Chondrocyte (in vitro differentiated cells): ENCODE measurements at regions not wholly inside any gene's neighbourhood (a gene's known extent, or its start where the extent isn't known, plus 50 kb on each side); places are given as distances from the start of the nearest gene placed in this dataset.

Experiments used
- DNase-seq: peaks from one replicate; pipeline ENCODE4 v3.0.0; 2021; ENCODE audit warnings: mixed read lengths, low spot score
- H3K27ac Mint-ChIP-seq: one replicate; pipeline ENCODE4 v1.8.0; 2021; ENCODE audit warnings: mild to moderate bottlenecking, moderate library complexity, mixed read lengths; ENCODE audit not compliant: unreplicated experiment
- H3K27me3 Mint-ChIP-seq: 2 replicates; pipeline ENCODE4 v1.8.0; 2021; ENCODE audit warnings: low read depth, mixed read lengths
- H3K36me3 Mint-ChIP-seq: 2 replicates; pipeline ENCODE4 v1.8.0; 2021; ENCODE audit warnings: low read depth, mixed read lengths
- H3K4me1 Mint-ChIP-seq: 2 replicates; pipeline ENCODE4 v1.8.0; 2021; ENCODE audit warnings: low read depth, mild to moderate bottlenecking, mixed read lengths
- H3K4me3 Mint-ChIP-seq: one replicate; pipeline ENCODE4 v1.8.0; 2021; ENCODE audit warnings: mild to moderate bottlenecking, moderate library complexity, mixed read lengths; ENCODE audit not compliant: unreplicated experiment
- H3K9me3 Mint-ChIP-seq: 2 replicates; pipeline ENCODE4 v1.8.0; 2021; ENCODE audit warnings: low read depth, mixed read lengths
- TF ChIP-seq, protein P1 (sequence below): fragments of 200-600 bp; sonication (generic); IDR thresholded peaks from 2 replicates; pipeline ENCODE4 v1.5.0; 2021; ENCODE audit warnings: antibody characterized with exemption, mild to moderate bottlenecking, moderate library complexity

GRCh38 chr3:66744521-66744920 is 243.7 kb upstream of the LRIG1 start:
- Mint-ChIP-seq H3K36me3 (no peaks in the 10 kb centered on the region), H3K9me3 (no peaks in the 10 kb centered on the region), H3K27me3 (no peaks in the 10 kb centered on the region), H3K4me1 (peaks cover 62% of the 10 kb centered on the region), H3K4me3 (no peak overlapping the region), H3K27ac (no peak overlapping the region)
- DNase-seq = no peak
- TF ChIP-seq, protein P1, sequence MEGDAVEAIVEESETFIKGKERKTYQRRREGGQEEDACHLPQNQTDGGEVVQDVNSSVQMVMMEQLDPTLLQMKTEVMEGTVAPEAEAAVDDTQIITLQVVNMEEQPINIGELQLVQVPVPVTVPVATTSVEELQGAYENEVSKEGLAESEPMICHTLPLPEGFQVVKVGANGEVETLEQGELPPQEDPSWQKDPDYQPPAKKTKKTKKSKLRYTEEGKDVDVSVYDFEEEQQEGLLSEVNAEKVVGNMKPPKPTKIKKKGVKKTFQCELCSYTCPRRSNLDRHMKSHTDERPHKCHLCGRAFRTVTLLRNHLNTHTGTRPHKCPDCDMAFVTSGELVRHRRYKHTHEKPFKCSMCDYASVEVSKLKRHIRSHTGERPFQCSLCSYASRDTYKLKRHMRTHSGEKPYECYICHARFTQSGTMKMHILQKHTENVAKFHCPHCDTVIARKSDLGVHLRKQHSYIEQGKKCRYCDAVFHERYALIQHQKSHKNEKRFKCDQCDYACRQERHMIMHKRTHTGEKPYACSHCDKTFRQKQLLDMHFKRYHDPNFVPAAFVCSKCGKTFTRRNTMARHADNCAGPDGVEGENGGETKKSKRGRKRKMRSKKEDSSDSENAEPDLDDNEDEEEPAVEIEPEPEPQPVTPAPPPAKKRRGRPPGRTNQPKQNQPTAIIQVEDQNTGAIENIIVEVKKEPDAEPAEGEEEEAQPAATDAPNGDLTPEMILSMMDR = no peak

DNA sequence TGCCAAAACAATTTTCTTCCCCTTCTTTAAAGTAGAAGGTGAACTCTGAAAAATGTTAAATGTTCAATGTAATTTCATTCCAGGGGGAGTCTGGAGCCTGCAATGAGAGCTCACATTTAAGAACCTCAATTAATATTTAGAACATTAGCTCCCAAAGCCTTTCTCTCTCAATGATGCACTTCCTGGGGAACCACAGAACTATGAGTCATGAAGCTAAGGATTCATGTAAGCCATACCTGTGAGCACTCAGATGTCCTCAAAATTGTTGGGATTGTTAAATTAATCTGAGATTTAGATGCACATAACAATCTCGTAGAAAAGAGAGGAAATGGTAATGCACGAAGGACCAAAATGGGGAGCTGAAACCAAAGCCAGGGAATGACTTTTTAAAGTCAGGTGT is 244.2 kb upstream of the LRIG1 start:
- Mint-ChIP-seq H3K27me3 (no peaks in the 10 kb centered on the region), H3K4me3 (no peak overlapping the region), H3K36me3 (no peaks in the 10 kb centered on the region), H3K4me1 (peaks cover 57% of the 10 kb centered on the region), H3K27ac (no peak overlapping the region), H3K9me3 (no peaks in the 10 kb centered on the region)
- DNase-seq = no peak
- TF ChIP-seq, protein P1 = no peak

GRCh38 chr3:66747261-66747660 is 246.4 kb upstream of the LRIG1 start:
- H3K4me1 Mint-ChIP-seq = peaks cover 55% of the 10 kb centered on the region
- DNase-seq = no peak
- TF ChIP-seq, protein P1 = no peak
- H3K27me3 Mint-ChIP-seq = no peaks in the 10 kb centered on the region
- no peak overlapping the region for H3K4me3 Mint-ChIP-seq
- H3K27ac Mint-ChIP-seq = peak overlapping the region; percentile 75
- H3K9me3 Mint-ChIP-seq = no peaks in the 10 kb centered on the region
- H3K36me3 Mint-ChIP-seq = no peaks in the 10 kb centered on the region

DNA sequence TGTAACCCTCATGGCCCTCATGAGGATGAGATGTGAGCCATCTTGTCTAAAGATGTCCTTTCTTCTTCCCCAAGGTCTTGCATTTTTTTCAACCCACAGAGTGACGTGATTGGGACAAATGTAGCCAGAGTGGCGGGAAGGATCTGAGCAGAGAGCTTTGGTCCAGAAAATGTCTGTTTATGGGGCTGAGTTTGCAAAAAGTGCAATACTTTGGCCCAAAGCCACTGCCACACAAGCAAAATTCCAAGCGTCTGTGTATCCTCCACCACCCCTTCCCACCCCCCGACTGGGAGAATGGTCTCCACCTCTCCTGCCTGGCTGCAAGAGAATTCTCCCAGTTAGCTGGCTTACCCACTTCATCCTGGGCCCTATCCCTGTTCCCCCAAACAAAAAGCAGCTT is 246.9 kb upstream of the LRIG1 start:
- Mint-ChIP-seq H3K36me3 (no peaks in the 10 kb centered on the region), H3K27ac (peak overlapping the region; percentile 75), H3K9me3 (no peaks in the 10 kb centered on the region), H3K27me3 (no peaks in the 10 kb centered on the region), H3K4me1 (peaks cover 51% of the 10 kb centered on the region), H3K4me3 (no peak overlapping the region)
- TF ChIP-seq, protein P1 = no peak
- no peak for DNase-seq

DNA sequence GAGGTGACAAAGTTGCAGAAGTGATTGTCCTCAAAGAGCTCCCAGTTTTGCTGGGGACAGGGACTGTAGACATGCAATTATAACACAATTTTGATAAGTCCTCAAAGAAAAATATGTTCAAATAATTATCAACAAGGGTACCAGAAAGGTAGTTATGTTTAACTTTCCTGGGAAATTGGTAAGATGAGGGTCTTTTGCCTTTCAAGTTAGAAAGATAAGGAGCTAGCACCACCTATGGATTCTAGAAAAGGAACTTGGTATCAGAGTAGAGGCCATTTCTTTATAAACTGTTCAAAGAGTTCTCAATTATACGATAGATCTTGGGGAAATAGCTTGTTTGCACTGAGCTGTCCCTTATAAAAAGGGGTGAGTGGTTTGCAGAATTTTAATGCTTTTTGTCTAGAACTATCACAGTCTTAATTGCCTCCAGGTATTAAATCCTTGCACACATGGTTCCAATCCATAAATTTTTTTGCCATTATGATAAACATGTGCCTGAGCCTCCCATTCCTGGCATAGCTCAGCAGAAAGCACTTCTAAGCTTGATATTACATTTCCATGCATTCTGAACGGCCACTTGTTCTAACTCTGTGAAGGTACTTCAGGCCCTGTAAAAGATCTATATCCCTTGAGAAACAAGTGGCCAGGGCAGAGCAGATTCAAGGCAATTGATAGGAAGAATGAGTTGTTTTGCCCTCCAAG is 247.5 kb upstream of the LRIG1 start:
- DNase-seq = no peak
- H3K4me1 Mint-ChIP-seq = peaks cover 48% of the 10 kb centered on the region
- H3K9me3 Mint-ChIP-seq = no peaks in the 10 kb centered on the region
- H3K27ac Mint-ChIP-seq = peak overlapping the region; percentile 75
- no peaks in the 10 kb centered on the region for H3K27me3 Mint-ChIP-seq
- no peak overlapping the region for H3K4me3 Mint-ChIP-seq
- TF ChIP-seq, protein P1 = peak; percentile 67
- H3K36me3 Mint-ChIP-seq = no peaks in the 10 kb centered on the region
